Transverse colon (tissue), 3 donors: ENCODE measurements at regions not wholly inside any gene's neighbourhood (a gene's known extent, or its start where the extent isn't known, plus 50 kb on each side); places are given as distances from the start of the nearest gene placed in this dataset.

Source experiments
- CTCF ChIP-seq, 5 experiments: fragments of 200-600 bp in 3 of 5; fragments of 450-650 bp in 2 of 5; sonication (generic) in 3 of 5; IDR thresholded peaks; 1 replicate in 2 of 5; 2 replicates in 3 of 5; pipeline ENCODE4 v1.5.1; 2016 to 2017; ENCODE audit warnings: antibody characterized with exemption in 5 of 5, inconsistent platforms in 3 of 5, mild to moderate bottlenecking in 2 of 5, moderate library complexity in 1 of 5
- EP300 ChIP-seq: sonication (generic); formaldehyde crosslinking; IDR thresholded peaks from one replicate; pipeline ENCODE4 v1.6.1; 2017; ENCODE audit warnings: antibody characterized with exemption, low read depth
- POLR2A ChIP-seq: fragments of 450-650 bp; IDR thresholded peaks from one replicate; pipeline ENCODE4 v1.6.1; 2016; ENCODE audit warnings: antibody characterized with exemption, mild to moderate bottlenecking, moderate library complexity

GRCh38 chr6:150529646-150530045, 70.0 kb upstream of the PLEKHG1 start:
- TF ChIP-seq CTCF (IDR thresholded peaks at IDR 0.05) (no peak), EP300 (no peak), POLR2A (no peak)
